22Rv1 (cell line): ENCODE measurements at regions not wholly inside any gene's neighbourhood (a gene's known extent, or its start where the extent isn't known, plus 50 kb on each side); places are given as distances from the start of the nearest gene placed in this dataset.

ENCODE experiments used
- CTCF ChIP-seq: fragments of 450-650 bp; IDR thresholded peaks from 2 replicates; pipeline ENCODE4 v1.5.1; 2017; ENCODE audit warnings: mild to moderate bottlenecking
- ZFX ChIP-seq: fragments of 450-650 bp; IDR thresholded peaks from 2 replicates; pipeline ENCODE4 v1.6.1; 2017; ENCODE audit warnings: antibody characterized with exemption, borderline replicate concordance

GRCh38 chr11:134967746-134968145 is 555.7 kb upstream of the B3GAT1 start:
- TF ChIP-seq CTCF (no peak), ZFX (no peak)
